Spinal cord (tissue), 9 donors: ENCODE measurements at regions not wholly inside any gene's neighbourhood (a gene's known extent, or its start where the extent isn't known, plus 50 kb on each side); places are given as distances from the start of the nearest gene placed in this dataset.
A peak's percentile ranks its signal among the peaks of the same experiment; 100 is the strongest.

Source experiments
- DNase-seq, 6 donors: peaks; one replicate each; pipeline versions ENCODE4 v3.0.0 to v3.0.0-alpha.2; 2013 to 2015; ENCODE audit warnings: low spot score in 6 of 6, low read depth in 4 of 6
- H3K27ac ChIP-seq: one replicate; pipeline ENCODE4 v1.5.1; 2013; ENCODE audit warnings: low read depth, low read length, control low read depth
- H3K27me3 ChIP-seq: one replicate; pipeline ENCODE4 v1.6.1; 2013; ENCODE audit warnings: low read length; ENCODE audit not compliant: control insufficient read depth, insufficient read depth
- H3K36me3 ChIP-seq: one replicate; pipeline ENCODE4 v1.6.1; 2013; ENCODE audit warnings: low read length; ENCODE audit not compliant: control insufficient read depth, insufficient read depth
- H3K4me1 ChIP-seq: one replicate; pipeline ENCODE4 v1.6.1; 2013; ENCODE audit warnings: low read length; ENCODE audit not compliant: control insufficient read depth, insufficient read depth
- H3K4me3 ChIP-seq: one replicate; pipeline ENCODE4 v1.5.1; 2013; ENCODE audit warnings: low read depth, low read length, control low read depth
- H3K9me3 ChIP-seq: one replicate; pipeline ENCODE4 v1.6.1; 2013; ENCODE audit warnings: low read length; ENCODE audit not compliant: control insufficient read depth, insufficient read depth
- WGBS: methylation state at CpG from one replicate; pipeline ENCODE4 v1.1.5; 2013; ENCODE audit warnings: missing lambda C conversion rate; ENCODE audit not compliant: insufficient coverage; 5-methylcytosine and 5-hydroxymethylcytosine counted together
- donor health status: healthy.

DNA sequence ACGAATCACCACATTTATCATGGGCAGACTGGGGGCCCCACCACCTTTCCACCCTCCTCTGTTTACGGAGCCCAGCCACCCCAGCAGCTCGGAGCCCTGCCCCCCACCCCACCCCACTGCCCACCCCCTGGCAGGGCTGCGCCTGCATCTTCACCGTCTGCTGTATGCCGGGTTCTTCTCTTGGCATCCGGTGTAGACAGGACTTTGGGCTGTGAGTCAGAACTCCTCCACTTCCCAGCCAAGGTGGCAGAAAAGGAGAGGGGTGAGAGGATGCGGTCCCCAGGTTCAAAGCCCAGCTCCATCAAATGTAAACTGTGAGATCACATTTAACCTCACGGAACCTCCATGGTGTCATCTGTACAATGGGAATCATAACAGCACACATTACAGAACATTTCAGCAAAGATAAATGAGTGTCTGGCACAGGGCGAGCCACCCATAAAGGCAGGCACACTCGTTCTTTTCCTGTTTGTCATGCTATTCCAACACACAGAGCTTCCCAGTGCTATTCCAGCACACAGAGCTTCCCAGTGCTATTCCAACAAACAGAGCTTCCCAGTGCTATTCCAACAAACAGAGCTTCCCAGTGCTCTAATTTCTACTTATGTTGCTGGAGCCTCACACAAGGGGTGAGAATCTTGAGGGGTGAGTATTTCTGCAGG lies 292.7 kb upstream of the RTL1 start:
- no peaks in the 10 kb centered on the region for H3K27me3 ChIP-seq
- peaks cover 4% of the 10 kb centered on the region for H3K36me3 ChIP-seq
- WGBS: 93% methylated on average over 3 of the region's 11 CpGs
- H3K27ac ChIP-seq: no peak overlapping the region
- peaks cover 31% of the 10 kb centered on the region for H3K4me1 ChIP-seq
- H3K9me3 ChIP-seq: no peaks in the 10 kb centered on the region
- peak in 1 of 6 donors; percentile 25 for DNase-seq
- H3K4me3 ChIP-seq: no peak overlapping the region

DNA sequence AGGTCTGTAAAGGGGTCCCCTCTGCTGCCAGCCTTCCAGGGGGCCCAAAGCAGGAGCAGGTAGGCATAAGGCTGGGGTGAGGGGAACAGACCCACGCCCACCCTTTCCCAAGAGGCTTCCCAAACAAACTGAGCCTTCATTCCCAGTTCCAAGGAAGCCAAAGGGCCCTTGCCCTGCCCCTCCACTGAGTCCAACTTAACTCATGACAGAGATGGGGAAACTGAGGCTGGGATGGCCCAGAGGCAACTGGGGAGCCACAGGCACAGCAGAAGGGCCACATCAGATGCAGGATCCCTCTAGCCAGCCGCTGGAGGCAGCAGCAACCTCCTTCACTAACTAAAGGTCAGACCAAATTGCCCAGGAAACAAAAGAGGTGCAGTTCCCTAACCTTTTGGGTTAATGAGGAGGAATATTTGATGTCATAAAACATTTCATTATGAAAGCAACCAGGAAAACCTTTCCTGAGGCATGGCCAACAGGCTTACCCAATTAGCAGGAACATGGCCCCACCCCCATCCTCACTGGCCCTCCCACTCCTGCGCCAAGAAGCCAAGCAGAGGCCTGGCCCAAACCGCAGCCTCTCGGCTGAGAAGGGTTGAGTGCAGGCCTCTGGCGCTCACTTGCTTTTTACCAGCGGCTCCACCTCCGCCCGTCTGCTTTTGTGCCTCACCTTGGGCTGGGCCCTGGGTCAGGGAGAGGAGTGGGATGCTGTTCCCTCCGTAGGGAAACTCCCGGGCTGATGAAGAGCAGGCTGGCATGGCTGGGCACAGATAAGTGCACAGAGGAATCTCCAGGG lies 293.5 kb upstream of the RTL1 start:
- peaks cover 28% of the 10 kb centered on the region for H3K4me1 ChIP-seq
- DNase-seq: no peak
- no peak overlapping the region for H3K27ac ChIP-seq
- peaks cover 4% of the 10 kb centered on the region for H3K36me3 ChIP-seq
- no peak overlapping the region for H3K4me3 ChIP-seq
- H3K9me3 ChIP-seq: no peaks in the 10 kb centered on the region
- H3K27me3 ChIP-seq: no peaks in the 10 kb centered on the region
- WGBS: 65% methylated on average over 9 of the region's 11 CpGs

DNA sequence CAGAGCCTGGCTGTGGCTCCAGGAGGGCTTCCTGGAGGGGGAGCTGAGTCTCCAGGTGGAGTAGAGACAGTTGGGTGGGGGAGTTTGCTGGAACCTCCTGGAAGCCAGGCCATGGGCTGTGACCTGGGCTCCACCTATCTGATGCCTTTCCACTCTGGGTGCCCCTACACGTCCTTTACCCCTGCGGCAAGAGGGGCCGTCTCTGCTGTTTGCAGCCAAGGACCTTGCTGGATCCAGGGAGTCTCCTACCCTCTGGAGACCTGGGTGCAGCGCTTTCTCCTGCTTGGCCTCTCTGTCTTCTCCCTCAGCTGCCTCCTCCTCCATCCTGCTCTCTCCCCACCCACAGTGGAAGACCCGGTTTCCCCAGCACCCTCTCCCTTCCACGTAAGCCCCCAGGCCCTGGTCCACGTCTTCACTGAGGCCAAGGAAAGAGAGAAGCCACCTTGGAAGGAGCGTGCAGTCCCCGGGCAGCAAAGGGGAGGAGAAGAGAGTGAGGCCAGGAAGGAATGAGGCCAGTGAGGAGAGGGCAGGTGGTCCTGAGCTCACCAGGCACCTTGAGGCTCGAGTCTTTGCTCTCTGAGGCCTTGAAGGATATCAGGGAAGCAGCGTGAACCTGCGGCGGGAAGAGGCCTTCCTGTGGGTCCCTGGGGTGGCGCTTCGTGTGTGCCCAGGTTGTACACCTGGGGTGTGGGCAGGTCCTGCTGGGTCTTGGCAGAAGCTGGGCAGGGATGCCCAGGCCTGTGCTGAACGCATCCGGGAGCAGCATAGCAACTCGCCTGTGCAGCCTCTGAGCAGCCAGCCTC lies 294.3 kb upstream of the RTL1 start:
- Histone ChIP-seq H3K36me3 (peaks cover 4% of the 10 kb centered on the region), H3K4me3 (no peak overlapping the region), H3K9me3 (no peaks in the 10 kb centered on the region), H3K27me3 (no peaks in the 10 kb centered on the region), H3K27ac (no peak overlapping the region), H3K4me1 (peaks cover 22% of the 10 kb centered on the region)
- 95% methylated on average over 15 of the region's 18 CpGs for WGBS
- no peak for DNase-seq

DNA sequence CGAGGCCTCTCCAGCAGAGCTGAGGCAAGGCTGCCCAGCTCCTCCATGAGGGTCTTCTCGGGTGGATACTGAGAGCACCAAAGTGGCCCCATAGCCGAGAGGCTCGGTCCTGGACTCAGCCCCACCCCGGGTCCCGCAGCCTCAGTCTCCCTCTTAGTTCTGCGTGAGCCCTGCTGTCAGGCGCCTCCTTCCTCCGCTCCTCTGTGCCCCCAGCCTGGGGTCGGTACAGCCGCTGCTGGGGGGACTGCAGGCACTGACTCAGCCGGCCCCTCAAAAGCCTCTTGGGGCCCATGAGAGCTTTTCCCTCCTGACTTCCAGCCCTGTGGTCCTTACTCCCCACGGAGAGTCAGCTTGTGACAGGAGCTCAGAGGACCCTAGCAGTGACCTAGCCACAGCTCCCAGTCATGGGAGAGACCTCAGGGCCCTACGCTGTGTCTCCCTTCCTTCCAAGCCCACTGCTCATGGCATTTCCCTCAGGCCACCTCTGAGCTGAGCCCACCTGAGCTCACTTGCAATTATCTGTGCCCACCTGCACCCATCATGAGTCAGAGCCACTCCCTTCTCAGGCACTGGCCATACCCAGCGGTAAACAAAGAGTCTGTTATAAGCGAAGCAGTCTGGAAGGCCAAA lies 295.0 kb upstream of the RTL1 start:
- DNase-seq: no peak
- Histone ChIP-seq H3K27ac (no peak overlapping the region), H3K4me1 (peaks cover 15% of the 10 kb centered on the region), H3K36me3 (peaks cover 4% of the 10 kb centered on the region), H3K9me3 (no peaks in the 10 kb centered on the region), H3K4me3 (no peak overlapping the region), H3K27me3 (no peaks in the 10 kb centered on the region)
- 91% methylated on average over 13 of the region's 16 CpGs for WGBS

DNA sequence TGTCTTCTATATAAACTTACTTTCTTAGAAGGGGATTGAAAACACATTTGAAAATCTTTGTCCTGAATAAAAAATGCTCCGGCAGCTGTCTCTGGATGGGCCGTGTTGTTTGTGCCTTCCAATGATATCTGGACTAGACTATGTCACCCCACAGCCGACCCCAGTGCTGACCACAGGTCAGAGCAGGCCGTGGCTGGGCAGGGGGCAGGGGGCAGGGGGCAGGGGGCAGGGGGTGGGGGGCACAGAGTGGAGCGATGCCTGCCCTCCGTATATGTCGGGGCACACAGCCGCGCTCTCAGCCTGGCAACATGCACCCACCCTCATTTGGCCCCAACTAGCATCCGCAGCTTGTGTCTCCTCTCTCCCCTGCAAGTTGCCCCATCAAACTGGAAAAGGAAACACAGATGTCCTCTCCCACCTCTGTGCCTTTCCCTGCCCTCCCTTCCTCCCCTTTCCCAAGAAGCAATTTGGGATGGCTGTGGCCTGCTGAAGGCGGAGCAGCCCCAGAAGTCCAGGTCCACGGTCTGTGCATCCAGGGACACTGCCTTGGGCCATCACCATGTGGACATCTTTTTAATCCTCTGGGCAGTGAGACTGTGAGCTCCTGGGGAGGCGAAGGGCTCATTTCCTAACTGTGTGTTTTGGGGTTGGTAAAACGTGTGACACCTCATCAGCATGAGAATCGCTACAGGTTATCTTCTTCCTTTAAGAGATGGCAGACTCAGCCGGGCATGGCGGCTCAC lies 295.7 kb upstream of the RTL1 start:
- Histone ChIP-seq H3K9me3 (no peaks in the 10 kb centered on the region), H3K4me1 (peaks cover 8% of the 10 kb centered on the region), H3K27ac (no peak overlapping the region), H3K36me3 (peaks cover 3% of the 10 kb centered on the region), H3K4me3 (no peak overlapping the region), H3K27me3 (no peaks in the 10 kb centered on the region)
- WGBS: 81% methylated on average over 15 of the region's 17 CpGs
- no peak for DNase-seq

DNA sequence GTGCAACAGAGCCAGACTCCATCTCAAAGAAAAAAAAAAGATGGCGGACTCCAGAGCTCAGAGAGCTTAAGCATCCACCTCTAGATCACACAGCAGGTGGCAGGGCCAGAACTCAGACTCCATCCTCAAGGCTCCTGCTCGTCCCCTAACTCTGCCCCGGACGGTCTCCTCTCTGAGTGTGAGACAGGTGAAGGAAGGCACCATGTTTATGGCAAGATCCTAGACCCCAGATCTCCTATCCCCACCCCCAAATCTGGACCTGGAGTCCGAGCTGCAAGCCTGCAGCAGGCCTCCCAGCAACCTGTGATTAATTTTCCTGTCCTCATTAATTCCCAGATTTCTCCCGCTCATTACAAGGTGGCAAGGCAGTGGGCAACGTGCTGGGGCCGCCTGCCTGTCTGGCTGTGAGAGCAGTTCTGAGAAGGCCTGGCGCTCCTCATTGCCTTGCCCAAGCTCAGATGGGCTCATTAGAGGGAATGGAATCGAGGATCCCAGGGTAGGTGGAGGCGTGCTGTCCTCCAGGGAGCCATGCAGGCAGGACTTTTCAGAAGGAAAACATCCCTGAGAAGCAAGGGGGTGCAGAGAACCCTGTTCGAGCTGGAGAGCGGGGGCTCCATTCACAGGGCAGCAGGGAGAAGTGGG lies 296.6 kb upstream of the RTL1 start:
- H3K27ac ChIP-seq: no peak overlapping the region
- H3K4me1 ChIP-seq: peaks cover 4% of the 10 kb centered on the region
- H3K36me3 ChIP-seq: no peaks in the 10 kb centered on the region
- no peaks in the 10 kb centered on the region for H3K27me3 ChIP-seq
- DNase-seq: no peak
- no peaks in the 10 kb centered on the region for H3K9me3 ChIP-seq
- no peak overlapping the region for H3K4me3 ChIP-seq
- WGBS: 83% methylated on average over 12 of the region's 13 CpGs

DNA sequence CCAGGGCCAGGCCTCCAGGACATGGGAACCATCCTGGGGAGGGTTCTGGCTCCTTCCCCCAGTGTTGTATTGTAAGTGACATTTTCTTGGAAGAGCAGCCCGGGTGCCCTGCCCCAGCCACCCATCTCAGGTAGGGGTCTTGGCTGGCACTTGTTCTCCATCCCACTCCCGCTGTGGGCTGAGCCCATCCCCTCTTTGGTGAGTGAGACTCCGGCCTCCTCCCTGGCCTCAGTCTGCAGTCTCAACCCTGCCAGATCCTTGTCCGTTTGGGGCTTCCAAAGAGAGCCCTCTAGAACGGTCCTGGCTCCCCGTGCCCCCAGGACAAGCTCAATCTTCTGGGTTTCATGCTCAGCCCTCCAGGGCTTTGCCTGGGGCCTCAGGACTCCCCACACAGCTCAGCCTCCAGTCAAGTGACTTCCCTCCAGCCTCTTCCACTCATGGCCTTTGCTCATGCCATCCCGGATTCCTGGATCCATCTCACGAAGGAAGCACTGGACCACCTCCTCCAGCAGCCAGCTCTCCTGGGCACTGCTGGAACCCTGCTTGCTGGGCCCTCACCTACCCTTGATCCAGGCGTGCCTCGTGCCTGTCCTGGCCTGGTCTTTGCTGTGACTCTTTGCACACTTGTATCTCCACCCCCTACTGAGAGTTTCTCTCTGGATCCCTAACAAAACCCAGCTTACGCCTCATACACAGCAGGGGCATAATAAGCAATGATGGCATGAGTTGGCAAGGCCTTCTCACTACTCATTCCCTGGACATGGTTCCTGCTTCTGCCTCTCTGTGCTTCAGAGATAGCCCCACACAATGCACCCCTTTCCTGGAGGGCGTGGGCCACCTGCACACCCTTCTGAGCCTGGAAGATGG lies 297.4 kb upstream of the RTL1 start:
- Histone ChIP-seq H3K27ac (no peak overlapping the region), H3K36me3 (no peaks in the 10 kb centered on the region), H3K27me3 (no peaks in the 10 kb centered on the region), H3K4me3 (no peak overlapping the region), H3K9me3 (no peaks in the 10 kb centered on the region), H3K4me1 (no peaks in the 10 kb centered on the region)
- 90% methylated on average over 11 of the region's 12 CpGs for WGBS
- no peak for DNase-seq

DNA sequence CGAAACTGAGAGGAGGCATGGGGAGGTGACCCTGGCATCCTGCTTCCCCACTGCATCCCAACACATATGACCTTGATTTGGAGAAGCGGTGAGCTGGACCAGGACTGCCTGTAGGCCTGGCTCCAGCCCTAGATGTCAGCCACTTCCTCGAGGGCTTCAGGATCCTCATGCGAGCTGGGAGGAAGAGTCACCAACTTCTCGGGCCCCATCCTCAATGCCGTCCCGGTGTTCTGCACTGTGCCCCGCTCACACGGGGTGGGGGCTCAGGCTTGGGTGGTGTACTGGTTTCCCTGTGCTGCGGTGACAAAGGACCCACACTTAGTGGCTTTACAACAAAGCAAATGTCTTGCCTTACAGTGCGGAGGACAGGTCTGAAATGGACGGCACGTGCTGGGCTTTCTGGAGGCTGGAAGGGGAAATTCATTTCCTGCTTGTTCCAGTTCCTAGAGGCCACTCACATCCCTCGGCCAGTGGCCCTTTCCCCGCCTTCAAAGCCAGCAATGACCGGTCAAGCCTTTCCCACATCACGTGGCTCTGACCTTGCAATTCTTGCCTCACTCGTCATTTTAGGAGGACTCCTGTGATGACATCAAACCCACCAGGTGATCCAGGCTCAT lies 298.1 kb upstream of the RTL1 start:
- WGBS: 94% methylated on average over 15 of the region's 18 CpGs
- no peak for DNase-seq

More for the DNA sequence above, 298.1 kb upstream of the RTL1 start:
- no peak overlapping the region for H3K4me3 ChIP-seq
- no peaks in the 10 kb centered on the region for H3K36me3 ChIP-seq
- no peaks in the 10 kb centered on the region for H3K9me3 ChIP-seq
- no peaks in the 10 kb centered on the region for H3K4me1 ChIP-seq
- H3K27me3 ChIP-seq: no peaks in the 10 kb centered on the region
- no peak overlapping the region for H3K27ac ChIP-seq
